ENCODE measurements at regions not wholly inside any gene's neighbourhood (a gene's known extent, or its start where the extent isn't known, plus 50 kb on each side); places are given as distances from the start of the nearest gene placed in this dataset.

DNA sequence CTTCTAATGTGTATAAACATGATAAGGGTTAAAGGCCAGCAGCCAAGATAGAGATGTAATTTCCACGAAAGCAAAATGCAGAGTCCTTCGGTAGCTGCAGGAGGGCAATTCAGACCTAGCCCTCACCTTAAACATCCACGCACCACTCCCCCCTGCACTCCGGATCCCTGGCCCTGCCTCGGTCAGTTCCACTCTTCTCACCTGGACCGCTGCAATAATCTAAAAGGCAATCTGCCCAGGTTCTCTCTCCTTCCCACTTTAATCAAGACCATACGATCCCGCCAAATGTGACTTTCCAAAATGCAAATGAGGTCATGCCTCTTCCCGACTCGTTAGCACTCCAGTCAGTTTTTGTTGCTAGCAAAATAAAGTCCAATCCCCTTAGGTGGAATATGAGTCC is 485.2 kb downstream of the EIPR1 start:
- TF ChIP-seq, protein P1, sequence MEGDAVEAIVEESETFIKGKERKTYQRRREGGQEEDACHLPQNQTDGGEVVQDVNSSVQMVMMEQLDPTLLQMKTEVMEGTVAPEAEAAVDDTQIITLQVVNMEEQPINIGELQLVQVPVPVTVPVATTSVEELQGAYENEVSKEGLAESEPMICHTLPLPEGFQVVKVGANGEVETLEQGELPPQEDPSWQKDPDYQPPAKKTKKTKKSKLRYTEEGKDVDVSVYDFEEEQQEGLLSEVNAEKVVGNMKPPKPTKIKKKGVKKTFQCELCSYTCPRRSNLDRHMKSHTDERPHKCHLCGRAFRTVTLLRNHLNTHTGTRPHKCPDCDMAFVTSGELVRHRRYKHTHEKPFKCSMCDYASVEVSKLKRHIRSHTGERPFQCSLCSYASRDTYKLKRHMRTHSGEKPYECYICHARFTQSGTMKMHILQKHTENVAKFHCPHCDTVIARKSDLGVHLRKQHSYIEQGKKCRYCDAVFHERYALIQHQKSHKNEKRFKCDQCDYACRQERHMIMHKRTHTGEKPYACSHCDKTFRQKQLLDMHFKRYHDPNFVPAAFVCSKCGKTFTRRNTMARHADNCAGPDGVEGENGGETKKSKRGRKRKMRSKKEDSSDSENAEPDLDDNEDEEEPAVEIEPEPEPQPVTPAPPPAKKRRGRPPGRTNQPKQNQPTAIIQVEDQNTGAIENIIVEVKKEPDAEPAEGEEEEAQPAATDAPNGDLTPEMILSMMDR (IDR thresholded peaks at IDR 0.05), result no peak
- TF ChIP-seq POLR2A (IDR thresholded peaks at IDR 0.05) (no peak), EP300 (IDR thresholded peaks at IDR 0.05) (no peak)
